Esophagus squamous epithelium (tissue), 5 donors: ENCODE measurements at regions not wholly inside any gene's neighbourhood (a gene's known extent, or its start where the extent isn't known, plus 50 kb on each side); places are given as distances from the start of the nearest gene placed in this dataset.

Source experiments
- DNase-seq: peaks from one replicate; lab custom pipeline; 2025; lab: John Stamatoyannopoulos, UW
- H3K27ac ChIP-seq, 4 donors: fragments of 200-600 bp; sonication (generic); one replicate each; pipeline ENCODE4 v1.5.1; 2016 to 2019; ENCODE audit warnings: mild to moderate bottlenecking in 1 of 4
- H3K27me3 ChIP-seq, 4 donors: fragments of 200-600 bp; sonication (generic); 1 replicate in 3 of 4; 2 replicates in 1 of 4; pipeline versions ENCODE4 v1.5.1 to v1.6.0; 2017 to 2021; ENCODE audit warnings: antibody characterized with exemption in 1 of 4
- H3K36me3 ChIP-seq, 3 donors: fragments of 200-600 bp; sonication (generic); one replicate each; pipeline ENCODE4 v1.5.1; 2016 to 2019
- H3K4me1 ChIP-seq, 3 donors: fragments of 200-600 bp; sonication (generic); one replicate each; pipeline ENCODE4 v1.5.1; 2017 to 2019
- H3K4me3 ChIP-seq, 4 donors: fragments of 200-600 bp; sonication (generic); 1 replicate in 3 of 4; 2 replicates in 1 of 4; pipeline ENCODE4 v1.5.1; 2016 to 2019; ENCODE audit warnings: mild to moderate bottlenecking in 2 of 4, moderate library complexity in 1 of 4
- H3K9me3 ChIP-seq, 3 donors: fragments of 200-600 bp; sonication (generic); one replicate each; pipeline ENCODE4 v1.5.1; 2016 to 2019
- CTCF ChIP-seq, 6 experiments: fragments of 450-650 bp in 4 of 6; fragments of 200-600 bp in 2 of 6; sonication (generic) in 2 of 6; IDR thresholded peaks; one replicate each; pipeline ENCODE4 v1.5.1; 2016 to 2019; ENCODE audit warnings: antibody characterized with exemption in 6 of 6, mild to moderate bottlenecking in 4 of 6, moderate library complexity in 4 of 6
- POLR2A ChIP-seq, 4 donors: fragments of 450-650 bp; IDR thresholded peaks; one replicate each; pipeline ENCODE4 v1.6.1; 2017; ENCODE audit warnings: antibody characterized with exemption in 4 of 4, mild to moderate bottlenecking in 4 of 4, moderate library complexity in 3 of 4
- WGBS, 2 donors: methylation state at CpG; one replicate each; pipeline ENCODE4 v1.1.5; 2018; 5-methylcytosine and 5-hydroxymethylcytosine counted together
- intact Hi-C: fragments of 100-400 bp; cut with DNase I; formaldehyde crosslinking; loops from one replicate; pipeline ENCODE4 v1.15.0; 2022
- donor health status: DM: yes; HTN: yes; CAD: no.

GRCh38 chr18:65235966-65236624, 514.7 kb upstream of the CDH7 start:
- Histone ChIP-seq H3K36me3 (no peaks in the 10 kb centered on the region), H3K4me1 (no peaks in the 10 kb centered on the region), H3K27me3 (no peaks in the 10 kb centered on the region), H3K4me3 (no peak overlapping the region), H3K9me3 (no peaks in the 10 kb centered on the region), H3K27ac (no peak overlapping the region)
- DNase-seq = no peak
- 8 to 10% methylated on average over 7 of the region's 7 CpGs for WGBS, 2 donors
- intact Hi-C loops = no loop called here
- TF ChIP-seq CTCF (IDR thresholded peaks at IDR 0.05) (no peak), POLR2A (IDR thresholded peaks at IDR 0.05) (no peak)

DNA sequence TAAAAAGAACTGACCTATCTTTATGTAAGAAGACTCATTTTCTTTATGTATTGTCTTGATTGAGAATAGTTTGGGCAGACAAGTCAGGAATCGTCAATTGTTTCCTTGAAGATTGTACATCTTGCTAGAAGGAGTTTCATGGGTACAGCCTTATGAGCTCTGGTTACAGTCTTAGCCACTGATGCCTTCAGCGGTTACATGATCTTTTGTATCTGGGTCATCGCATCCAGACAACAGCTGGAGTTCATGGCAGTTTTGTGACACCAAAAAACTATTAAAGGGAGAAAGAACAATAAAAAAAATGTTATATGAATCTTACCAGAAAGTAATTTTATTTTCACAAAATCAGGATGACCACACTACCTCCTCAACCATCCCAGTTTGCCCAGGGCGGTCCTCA, 520.5 kb upstream of the CDH7 start:
- no peaks in the 10 kb centered on the region for H3K27me3 ChIP-seq
- DNase-seq = no peak
- WGBS, 2 donors = 80 to 87% methylated on average over 4 of the region's 4 CpGs
- intact Hi-C loops = no loop called here
- H3K36me3 ChIP-seq = no peaks in the 10 kb centered on the region
- no peak overlapping the region for H3K4me3 ChIP-seq
- no peak overlapping the region for H3K27ac ChIP-seq
- no peaks in the 10 kb centered on the region for H3K4me1 ChIP-seq
- TF ChIP-seq POLR2A (IDR thresholded peaks at IDR 0.05) = no peak
- no peak for TF ChIP-seq CTCF (IDR thresholded peaks at IDR 0.05)
- no peaks in the 10 kb centered on the region for H3K9me3 ChIP-seq

GRCh38 chr18:65227970-65228369, 522.8 kb upstream of the CDH7 start:
- intact Hi-C loops = no loop called here
- H3K27ac ChIP-seq = no peak overlapping the region

DNA sequence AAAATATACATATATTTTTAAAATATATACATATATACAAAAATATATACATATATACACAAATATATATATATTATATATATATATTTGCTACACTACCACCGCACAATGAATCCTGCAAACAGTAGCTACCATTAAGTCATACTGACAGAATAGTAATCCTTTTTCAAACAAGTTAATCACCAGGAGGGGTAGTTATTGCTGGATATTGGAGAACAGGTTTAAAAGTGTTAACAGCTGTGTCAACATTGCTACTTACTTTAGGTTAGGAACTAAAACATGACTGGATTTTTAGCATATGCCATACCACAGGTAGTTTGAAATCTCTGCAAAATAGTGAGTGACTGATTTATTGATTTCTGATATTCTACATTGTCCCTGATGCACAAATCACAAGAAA, 529.1 kb upstream of the CDH7 start:
- peaks cover 0 to 3% (median 0%) of the 10 kb centered on the region in 3 donors for H3K9me3 ChIP-seq
- H3K36me3 ChIP-seq = no peaks in the 10 kb centered on the region
- no peaks in the 10 kb centered on the region for H3K4me1 ChIP-seq
- intact Hi-C loops = no loop called here
- H3K4me3 ChIP-seq = no peak overlapping the region
- no peak for DNase-seq
- no peaks in the 10 kb centered on the region for H3K27me3 ChIP-seq
- 34 to 52% methylated on average over 1 of the region's 1 CpG for WGBS, 2 donors
- TF ChIP-seq CTCF (IDR thresholded peaks at IDR 0.05) = no peak
- no peak for TF ChIP-seq POLR2A (IDR thresholded peaks at IDR 0.05)
- H3K27ac ChIP-seq = no peak overlapping the region

More at GRCh38 chr18:65227970-65228369, 522.8 kb upstream of the CDH7 start:
- Histone ChIP-seq H3K36me3 (no peaks in the 10 kb centered on the region), H3K9me3 (no peaks in the 10 kb centered on the region), H3K4me1 (no peaks in the 10 kb centered on the region), H3K27me3 (no peaks in the 10 kb centered on the region), H3K4me3 (no peak overlapping the region)
- WGBS, 2 donors = 69 to 100% methylated on average over 2 to 3 of the region's 3 CpGs
- TF ChIP-seq CTCF (IDR thresholded peaks at IDR 0.05) (no peak), POLR2A (IDR thresholded peaks at IDR 0.05) (no peak)
- DNase-seq = no peak

GRCh38 chr18:65221115-65221514, 529.7 kb upstream of the CDH7 start:
- Histone ChIP-seq H3K27me3 (no peaks in the 10 kb centered on the region), H3K9me3 (peaks cover 0 to 3% (median 0%) of the 10 kb centered on the region in 3 donors), H3K4me1 (no peaks in the 10 kb centered on the region), H3K36me3 (no peaks in the 10 kb centered on the region), H3K4me3 (no peak overlapping the region), H3K27ac (no peak overlapping the region)
- TF ChIP-seq POLR2A (IDR thresholded peaks at IDR 0.05) (no peak), CTCF (IDR thresholded peaks at IDR 0.05) (no peak)
- 92 to 97% methylated on average over 4 to 6 of the region's 6 CpGs for WGBS, 2 donors
- DNase-seq = no peak
- intact Hi-C loops = no loop called here
